HG02981 (cell line): ENCODE measurements at regions not wholly inside any gene's neighbourhood (a gene's known extent, or its start where the extent isn't known, plus 50 kb on each side); places are given as distances from the start of the nearest gene placed in this dataset.

ENCODE experiments used
- ATAC-seq: cut with Tn5 transposase; IDR thresholded peaks from one replicate; pipeline ENCODE4 v1.9.1; 2021; ENCODE audit warnings: mild to moderate bottlenecking, moderate library complexity; ENCODE audit not compliant: unreplicated experiment

DNA sequence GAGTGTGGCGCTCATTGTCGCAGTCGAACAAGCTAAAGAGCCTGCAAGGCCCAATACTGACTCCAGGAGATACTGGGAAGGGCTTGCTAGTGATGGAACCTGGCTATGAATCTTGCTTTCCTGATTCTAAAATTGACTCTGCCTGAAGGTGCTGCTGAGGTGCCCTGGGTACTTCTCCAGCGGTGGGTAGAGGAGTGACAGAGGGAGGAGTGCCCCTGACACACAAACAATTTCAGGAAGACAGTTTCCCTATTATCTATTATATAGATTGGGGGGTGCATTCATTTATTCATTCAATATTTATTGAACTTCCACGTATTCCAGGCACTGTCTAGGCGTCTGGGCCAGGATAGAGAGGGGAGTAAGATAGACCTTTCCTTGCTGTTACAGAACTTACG, 339.2 kb upstream of the GATB start:
- ATAC-seq, result no peak

DNA sequence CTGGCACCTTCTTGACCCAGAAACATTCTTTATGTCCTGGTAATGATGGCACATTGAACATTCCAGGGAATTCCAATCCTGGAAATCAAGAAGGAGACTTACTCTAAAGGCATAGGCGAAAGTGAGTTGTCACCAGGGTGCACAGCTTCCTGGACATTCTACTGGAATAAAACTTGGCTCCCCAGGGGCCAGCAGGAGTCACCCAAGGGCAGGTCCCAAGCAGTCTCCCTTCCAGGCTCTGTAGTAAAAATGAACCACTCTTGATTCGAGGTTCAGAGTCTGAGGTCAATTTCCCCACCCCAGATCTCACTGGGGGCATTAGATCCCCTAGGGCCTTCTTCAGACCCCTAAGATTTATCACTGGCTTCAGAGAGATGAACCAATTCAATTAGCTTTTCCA, 338.7 kb upstream of the GATB start:
- ATAC-seq, result no peak

DNA sequence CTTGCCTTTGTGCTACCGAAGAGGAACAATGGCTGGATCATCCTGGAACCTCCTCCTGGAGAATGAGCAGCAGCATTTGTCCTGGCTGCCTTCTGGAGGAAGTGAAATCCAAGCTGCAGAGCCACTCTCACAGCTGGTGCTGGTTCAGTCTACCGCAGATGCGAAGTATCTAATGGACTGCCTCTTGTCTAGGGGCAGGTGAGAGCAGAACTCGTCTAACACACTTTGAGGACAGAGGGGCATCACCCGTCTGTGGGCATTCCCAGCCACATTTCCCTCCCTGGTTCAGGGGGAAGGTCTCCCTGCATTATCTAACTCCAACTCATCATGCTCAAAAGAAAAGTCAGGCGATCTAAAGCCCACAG, 338.2 kb upstream of the GATB start:
- no peak for ATAC-seq

DNA sequence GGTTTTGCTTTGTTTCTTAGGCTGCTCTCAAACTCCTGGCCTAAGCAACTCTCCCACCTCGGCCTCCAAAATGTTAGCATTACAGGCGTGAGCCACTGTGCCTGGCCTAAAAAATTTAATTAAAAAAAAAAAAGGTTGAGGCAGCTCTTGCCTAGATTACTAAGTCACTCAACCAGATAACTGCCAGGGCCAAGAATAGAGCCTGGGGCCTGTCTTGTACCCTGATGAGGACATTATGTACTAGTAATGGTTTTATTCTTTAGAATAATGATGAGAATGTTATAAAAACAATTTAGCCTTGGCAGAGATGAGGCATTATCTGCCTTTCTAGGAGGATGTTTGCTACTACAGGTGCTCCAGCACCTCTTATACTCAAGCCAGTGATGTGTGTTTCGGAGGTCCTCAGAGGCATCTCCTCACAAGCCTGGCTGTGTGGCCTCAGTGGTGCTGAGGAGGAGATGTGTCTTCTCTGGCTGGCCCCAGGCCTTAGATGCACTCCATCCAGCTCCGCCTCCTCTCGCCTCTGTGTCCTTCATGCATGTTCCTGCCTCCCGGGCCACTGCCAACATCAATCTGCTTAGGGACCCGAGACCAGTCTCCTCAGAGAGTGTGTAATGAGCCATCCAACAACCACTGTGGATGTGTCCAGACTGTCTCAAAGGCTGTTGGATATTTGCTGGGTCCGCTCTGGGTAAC, 337.7 kb upstream of the GATB start:
- no peak for ATAC-seq

DNA sequence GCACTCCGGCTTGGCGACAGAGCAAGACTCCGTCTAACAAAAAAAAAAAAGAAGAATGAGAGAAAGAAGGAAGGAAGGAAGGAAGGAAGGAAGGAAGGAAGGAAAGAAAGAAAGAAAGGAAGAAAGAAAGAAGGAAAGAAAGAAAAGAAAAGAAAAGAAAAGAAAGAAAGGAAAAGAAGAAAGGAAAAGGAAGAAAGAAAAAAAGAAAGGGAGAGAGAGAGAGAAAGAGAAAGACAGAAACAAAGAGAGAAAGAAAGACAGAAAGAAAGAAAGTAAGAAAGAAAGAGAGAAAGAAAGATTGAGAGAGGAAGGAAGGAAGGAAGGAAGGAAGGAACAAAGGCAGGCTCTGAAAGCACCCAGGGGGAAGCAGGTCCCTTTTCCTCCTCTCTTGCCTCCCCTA, 336.6 kb upstream of the GATB start:
- ATAC-seq, result no peak

DNA sequence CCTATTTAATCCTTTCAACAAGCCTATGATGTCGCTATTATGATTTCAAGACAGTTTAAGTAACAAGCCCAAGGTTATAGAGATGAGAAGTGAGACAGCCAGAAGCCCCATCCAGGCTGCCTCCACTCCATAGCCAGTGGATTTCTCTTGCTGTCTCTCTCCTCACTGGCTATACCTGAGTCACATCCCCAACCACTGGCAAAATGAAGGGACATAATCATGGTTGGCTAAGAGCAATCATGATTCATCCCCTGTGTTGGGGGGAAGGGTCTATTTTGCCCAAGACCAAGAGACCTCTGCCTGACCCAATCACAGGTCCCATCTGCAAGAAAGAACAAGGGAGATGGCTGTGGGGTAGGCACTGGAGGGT, 334.9 kb upstream of the GATB start:
- ATAC-seq, result no peak

DNA sequence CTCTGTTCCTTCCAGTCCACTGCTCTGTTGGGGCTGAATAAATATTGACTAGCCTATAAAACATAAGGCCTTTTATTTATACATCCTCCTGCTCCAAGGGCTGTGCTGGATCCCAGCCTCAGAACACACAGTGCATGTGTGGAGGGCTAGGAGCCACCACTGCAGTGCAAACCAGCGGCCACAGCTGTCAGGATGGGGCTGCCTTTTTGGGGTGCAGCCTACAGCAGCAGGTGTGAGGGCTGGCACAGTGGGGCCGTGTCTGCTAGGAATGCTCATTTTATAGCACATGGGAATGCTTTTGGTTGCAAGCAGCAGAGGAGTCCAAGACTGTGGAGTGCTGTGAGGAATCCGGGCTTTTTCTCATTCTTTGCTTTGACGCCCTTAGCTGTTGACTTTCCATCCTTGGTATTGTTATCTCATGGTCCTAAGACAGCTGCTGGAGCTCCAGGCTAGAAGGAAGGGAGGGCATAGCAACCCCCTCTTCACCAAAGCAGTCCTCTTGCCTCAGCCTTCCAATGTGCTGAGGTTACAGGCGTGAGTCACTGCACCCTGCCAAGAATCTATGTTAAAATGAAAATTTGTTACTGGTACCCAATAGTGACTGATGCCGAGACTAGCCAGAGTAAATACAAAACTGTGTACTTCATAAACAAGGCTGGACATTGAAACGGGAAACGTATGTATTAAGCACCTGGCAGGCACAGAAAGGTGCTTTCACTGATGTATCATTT, 334.3 kb upstream of the GATB start:
- ATAC-seq, result no peak

DNA sequence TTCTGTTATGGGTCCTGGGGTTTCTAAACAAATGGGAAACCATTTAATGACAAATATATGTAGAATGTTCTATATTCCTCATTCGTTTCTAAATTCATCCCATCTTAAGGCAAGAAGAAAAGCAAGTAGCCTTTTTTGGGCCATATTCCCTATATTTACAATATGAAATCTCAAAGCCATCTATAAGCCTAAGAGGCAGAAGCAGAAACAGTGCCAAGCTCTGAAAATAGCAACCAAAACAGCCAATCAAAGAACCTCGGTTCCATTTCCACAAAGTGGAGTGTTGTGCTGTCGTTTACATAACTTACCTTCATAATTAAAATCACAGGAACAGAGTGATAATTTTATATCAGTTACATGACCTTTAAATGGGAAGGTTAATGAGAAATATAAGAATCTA, 330.6 kb upstream of the GATB start:
- ATAC-seq, result no peak

DNA sequence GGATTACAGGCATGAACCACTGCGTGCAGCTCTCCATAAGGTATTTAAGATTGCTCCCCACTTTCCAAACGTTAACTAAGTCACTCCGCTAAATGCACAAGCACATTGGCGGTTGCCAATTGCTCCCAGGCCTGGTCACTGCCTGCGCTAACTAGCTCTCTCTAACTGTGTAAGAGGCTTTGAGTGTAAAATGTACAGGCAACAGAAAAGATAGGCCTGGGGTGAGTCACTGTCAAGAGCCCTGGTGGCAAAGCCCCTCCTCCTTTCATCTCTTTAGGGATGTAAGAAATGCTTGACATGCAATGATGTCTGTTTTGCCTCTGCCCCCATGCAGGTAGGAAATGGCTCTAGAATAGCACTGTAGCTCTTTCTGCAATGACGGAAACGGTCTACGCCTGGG, 329.7 kb upstream of the GATB start:
- ATAC-seq, result no peak

DNA sequence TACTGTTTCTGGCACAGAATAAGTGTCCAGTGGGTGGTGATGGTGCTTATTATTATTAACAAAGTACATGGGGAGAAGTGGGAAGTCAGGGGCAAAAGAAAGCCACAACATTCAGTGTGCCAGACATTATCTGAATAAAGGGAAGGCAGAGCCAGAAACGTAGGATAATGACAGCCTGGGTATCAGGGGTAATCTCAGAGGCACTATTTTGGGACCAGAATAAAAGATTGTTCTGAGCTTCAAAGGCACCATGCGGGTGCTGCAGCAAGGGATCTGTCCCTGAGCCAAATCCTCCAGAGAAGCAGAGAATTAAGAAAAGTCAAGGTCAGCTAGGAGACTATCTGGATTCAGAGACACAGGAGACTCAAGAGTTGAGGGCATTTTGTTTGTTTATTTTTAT, 328.8 kb upstream of the GATB start:
- no peak for ATAC-seq

DNA sequence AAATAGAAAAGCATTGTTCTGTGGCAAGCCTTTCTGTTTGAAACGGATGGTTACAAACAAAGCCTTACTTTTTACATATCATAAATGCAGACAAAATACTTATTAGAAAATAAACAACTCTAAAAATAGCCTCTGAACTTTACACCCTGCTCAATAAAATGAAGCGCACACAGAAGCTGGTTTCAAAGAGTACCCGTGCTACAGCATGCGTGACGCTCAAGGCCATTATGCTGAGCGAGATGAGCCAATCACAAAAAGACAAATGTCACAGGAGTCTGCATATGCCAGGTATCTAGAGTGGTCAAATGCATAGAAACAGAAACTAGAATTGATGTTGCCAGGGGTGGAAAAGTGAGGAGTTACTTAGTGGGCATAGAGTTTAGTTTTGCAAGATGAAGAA, 326.5 kb upstream of the GATB start:
- no peak for ATAC-seq

DNA sequence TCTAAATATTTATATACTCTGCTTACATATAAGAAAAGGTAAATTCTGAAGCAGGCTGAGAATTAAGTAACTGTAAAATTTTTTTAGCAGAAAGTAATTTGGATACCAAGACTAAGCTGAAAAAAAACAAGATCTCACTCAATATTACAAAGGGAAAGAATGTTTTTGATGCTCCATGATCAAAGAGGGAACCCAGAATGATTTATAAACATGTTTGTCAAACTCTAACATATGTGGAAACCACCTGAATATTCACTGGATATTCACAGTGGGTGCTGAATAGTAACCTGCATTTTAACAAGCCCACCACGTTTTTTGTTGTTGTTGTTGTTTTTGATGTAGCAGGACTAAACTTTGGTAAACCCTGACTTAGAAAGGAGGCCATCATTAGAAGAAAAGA, 324.9 kb upstream of the GATB start:
- ATAC-seq, result no peak

DNA sequence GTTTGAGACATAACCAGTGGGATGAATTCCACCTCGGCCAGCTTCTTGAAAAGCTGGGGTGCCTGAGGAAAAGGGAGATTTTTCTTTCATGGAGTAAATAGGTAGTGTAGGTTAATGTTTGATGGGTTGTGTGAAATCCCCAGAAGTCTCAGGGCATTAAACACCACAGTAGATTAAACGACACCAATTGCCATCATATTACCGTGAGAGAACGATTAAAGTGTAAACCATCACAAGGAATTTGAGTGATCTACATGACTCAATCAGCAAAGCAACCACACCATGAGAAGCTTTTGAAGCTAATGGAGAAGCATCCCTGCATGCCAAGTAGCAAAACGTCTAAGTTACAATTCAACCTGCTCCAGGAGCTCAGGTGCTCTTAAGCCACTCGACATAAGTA, 322.5 kb upstream of the GATB start:
- ATAC-seq, result no peak

DNA sequence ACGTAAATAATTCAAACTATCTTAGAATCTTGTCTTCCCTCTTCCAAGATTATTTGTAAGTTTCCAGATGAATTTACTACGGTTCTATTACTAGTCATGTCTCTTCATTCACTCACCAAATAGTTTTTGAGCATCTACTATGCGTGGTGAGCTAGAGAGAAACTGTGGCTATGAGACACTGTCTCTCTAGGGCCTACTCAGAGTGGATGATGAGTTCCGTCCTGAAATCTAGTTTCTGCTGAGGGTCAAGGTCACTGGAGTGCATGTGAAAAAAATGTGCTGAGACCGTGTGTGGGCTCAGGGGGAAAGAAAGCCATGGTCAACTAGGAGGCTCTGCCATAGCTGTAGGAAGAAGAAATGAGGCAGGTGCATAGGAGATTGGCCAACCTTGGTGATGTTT, 320.2 kb upstream of the GATB start:
- ATAC-seq, result no peak

DNA sequence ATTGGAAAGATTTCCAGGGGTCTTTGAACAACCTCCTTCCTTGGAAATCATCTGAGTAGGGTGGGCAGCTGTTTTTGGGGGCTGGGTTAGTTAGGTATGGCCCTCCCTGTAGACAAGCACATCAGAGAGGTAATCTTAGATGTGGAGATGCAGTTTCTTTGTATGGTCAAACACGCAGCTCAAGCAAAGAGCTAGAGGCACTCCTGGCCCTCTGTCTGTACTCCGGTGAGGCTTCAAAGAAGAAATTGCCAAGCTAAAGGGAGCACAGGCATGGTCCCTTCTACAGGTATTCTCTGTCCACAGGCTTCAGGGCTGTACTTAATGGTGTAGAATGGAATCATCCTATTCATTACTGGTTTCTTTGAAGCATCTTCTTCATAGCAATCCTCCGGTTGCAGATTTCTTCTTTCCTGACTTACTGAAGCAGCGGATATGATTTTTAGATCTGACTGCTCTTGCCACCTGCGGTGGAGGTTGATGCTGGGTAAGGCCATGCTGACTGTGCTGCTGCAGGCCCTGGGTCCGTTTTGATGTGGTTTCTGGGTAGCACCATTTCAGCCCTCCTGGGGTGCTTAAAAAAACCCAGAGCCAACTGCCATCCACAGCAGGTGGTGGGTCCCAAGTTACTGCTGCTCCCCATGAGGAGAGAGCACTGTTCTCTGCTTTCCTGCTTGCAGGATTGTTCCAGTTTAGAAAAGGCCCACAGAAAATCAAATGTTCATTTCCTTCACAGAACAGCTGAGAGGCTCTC, 318.9 kb upstream of the GATB start:
- no peak for ATAC-seq

DNA sequence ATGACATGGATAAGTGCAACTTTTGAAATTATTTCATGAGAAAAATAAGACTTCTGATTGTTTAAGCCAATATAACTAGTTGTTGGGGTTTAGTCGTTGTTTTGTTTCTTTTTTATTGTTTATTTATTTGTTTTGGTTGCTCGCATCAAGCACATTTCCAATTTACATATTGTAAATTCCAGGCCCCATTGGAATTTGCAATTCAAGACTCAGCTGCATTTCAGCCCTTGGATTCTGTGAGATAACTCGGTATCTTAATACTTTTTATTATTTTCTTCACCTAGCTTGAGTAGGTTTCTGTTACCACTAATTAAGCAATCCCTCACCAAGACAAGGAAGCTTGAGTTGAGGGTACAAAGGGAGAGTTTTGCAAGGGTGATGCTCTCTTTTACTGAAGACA, 318.3 kb upstream of the GATB start:
- no peak for ATAC-seq

DNA sequence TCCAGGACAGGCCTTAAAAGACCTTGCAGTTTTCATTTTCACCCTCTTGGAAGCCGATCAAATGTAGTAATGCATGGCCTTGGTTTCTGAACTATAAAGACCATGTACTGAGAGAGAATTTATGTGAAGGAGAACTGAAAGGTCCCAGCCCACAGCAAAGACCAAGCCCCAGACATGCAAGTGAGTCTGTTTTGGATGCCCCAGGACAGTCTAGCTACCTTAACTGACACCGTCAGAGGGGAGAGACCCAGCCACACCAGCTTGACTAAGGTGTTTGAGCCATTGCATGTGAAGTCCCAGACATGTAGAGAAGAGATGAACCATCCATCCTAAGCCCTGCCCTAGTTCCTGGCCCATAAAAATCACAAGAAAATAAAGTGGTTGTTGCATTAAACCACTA, 316.8 kb upstream of the GATB start:
- ATAC-seq, result no peak

DNA sequence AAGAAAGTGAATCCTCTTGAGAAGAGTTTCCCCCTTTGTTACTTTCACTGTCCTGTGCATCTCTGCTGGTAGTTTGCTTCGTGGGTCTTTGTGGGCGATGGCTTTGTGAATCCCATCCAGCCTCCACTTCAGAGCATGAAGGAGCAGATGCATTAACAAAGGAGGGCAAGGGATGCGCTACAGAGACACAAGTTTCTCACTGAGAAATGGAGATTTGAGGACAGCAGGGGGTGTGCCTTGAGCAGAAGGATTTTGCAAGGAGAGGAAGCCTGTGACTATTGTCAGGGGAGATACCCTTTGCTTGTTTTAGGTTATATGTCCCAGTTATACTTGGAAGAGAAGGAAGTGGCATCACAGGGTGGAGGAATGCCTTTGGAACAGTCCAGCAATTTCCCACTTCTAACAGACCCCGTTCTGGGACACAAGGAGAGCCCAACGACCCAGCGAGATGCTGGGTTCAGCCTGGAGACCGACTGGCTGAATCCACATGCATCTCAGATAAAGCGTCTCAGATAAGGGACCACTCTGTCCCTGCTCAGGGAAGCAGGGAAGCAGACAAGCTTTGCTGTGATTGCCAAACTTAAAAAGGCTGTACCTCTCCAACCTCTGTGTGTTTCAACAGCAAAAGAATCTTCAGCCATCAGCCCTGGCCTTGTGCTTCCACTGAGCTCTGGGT, 314.6 kb upstream of the GATB start:
- ATAC-seq, result no peak

DNA sequence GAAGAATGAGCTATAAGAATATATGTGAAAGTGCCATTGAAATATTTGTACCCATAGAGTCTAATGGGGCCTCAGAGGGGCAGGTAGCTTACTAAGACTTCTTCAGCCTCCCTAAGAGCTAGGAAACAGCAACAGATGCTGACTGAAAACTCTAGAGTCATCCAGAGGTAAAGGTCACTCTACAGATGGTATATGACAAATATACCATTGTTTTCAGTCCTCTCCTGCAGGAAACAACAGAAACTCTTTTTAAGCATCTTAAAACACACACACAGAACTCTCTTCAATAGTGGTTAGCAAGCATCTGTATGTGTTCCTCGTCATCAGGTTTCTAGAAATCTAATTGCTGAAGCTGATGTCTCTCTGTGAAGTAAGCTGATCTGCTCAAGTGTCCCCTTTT, 313.8 kb upstream of the GATB start:
- ATAC-seq, result no peak

DNA sequence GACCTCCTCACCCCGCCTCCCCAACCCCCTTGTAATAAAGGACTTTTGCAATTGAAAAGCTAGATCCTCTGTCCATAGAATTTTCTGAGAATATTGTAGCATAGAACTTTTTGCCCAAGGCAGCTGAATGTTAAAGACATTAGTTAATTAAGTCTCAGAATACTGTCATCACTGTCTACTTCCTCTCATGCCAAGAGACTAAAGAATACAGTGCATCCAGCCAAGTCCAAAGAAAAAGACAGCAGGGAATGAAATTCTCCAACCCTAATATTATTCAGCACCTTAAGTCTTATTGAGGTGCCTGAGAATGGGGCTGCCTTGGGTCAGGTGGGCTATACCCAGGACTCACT, 313.3 kb upstream of the GATB start:
- no peak for ATAC-seq

DNA sequence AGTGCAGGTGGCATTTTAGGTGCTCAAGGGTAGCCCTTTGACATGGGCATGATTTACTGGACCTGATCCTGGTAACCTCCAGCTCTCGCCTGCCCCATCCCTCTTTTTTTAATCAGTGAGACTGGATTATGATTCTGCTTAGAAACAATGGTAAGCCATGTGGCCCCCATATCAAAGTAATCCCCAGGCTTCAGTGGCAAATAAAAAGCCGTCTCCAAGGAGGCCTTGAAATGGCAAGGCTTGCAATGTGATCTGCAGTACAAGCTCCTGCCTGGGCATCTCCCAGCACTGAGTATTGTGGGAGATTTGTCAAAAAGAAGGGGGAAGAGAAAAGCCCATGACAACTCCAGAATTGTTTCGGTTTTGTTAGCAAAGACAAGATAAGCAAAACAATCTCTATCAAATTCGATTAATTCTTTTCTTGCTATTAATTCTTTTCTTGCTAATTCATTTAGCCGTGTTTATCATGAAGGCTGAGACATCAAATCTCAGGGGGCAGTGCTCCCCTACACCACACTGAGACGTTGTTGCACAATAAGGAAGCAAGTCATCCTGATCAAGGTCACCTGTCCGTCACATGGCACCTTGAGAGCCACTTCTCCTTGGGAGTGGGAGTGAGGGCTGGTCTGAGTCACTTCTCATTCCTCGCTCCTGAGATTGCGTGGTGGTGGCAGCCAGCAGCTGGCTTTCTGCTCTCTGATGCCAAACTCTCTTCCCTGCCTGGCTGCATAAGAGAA, 312.7 kb upstream of the GATB start:
- no peak for ATAC-seq
